GM12891 (cell line): ENCODE measurements at regions not wholly inside any gene's neighbourhood (a gene's known extent, or its start where the extent isn't known, plus 50 kb on each side); places are given as distances from the start of the nearest gene placed in this dataset.

Experiments used
- POLR2A ChIP-seq: IDR thresholded peaks from 2 replicates; pipeline ENCODE4 v1.6.1; 2011; ENCODE audit warnings: low read depth, low read length, control low read depth
- POLR2AphosphoS5 ChIP-seq: IDR thresholded peaks from 2 replicates; pipeline ENCODE4 v1.6.1; 2011; ENCODE audit warnings: low read depth, low read length, control low read depth
- POU2F2 ChIP-seq: IDR thresholded peaks from 2 replicates; pipeline ENCODE4 v1.6.1; 2011; ENCODE audit warnings: low read depth, mild to moderate bottlenecking, control low read depth, low read length, moderate library complexity

- TF ChIP-seq POLR2A (no peak), POU2F2 (no peak), POLR2AphosphoS5 (no peak)
Observed at GRCh38 chr16:54432897-54433229, 146.3 kb upstream of the IRX3 start.
